ENCODE measurements at regions not wholly inside any gene's neighbourhood (a gene's known extent, or its start where the extent isn't known, plus 50 kb on each side); places are given as distances from the start of the nearest gene placed in this dataset.
A peak's percentile ranks its signal among the peaks of the same experiment; 100 is the strongest.
"Not testable (repeated sequence)": the region's sequence is repeated elsewhere in the genome, so short reads cannot be mapped to it uniquely, and the experiment has no call there.

- H3K4me1 Mint-ChIP-seq; H3K9me3 Mint-ChIP-seq; H3K27ac Mint-ChIP-seq; ATAC-seq (ENCODE audit: low read depth); DNase-seq (ENCODE audit: low spot score in 2 of 2); H3K4me3 Mint-ChIP-seq; H3K27me3 Mint-ChIP-seq; H3K36me3 Mint-ChIP-seq: not testable (repeated sequence)
These were observed 191.5 kb downstream of the TBC1D2B start for GRCh38 chr15:77885877-77886500.

GRCh38 chr15:77883012-77883411 is 194.5 kb downstream of the TBC1D2B start:
- not testable (repeated sequence) for H3K27me3 Mint-ChIP-seq; H3K9me3 Mint-ChIP-seq; ATAC-seq (ENCODE audit: low read depth); H3K4me1 Mint-ChIP-seq; H3K36me3 Mint-ChIP-seq; H3K4me3 Mint-ChIP-seq; H3K27ac Mint-ChIP-seq; DNase-seq (ENCODE audit: low spot score in 2 of 2)

GRCh38 chr15:77881950-77882349 is 195.6 kb downstream of the TBC1D2B start:
- no peak for ATAC-seq (ENCODE audit: low read depth)
- H3K4me3 Mint-ChIP-seq: no peak overlapping the region
- no peak for DNase-seq (ENCODE audit: low spot score in 2 of 2)
- H3K27me3 Mint-ChIP-seq: peaks cover 2% of the 10 kb centered on the region
- H3K4me1 Mint-ChIP-seq: no peaks in the 10 kb centered on the region
- no peak overlapping the region for H3K27ac Mint-ChIP-seq
- H3K9me3 Mint-ChIP-seq: no peaks in the 10 kb centered on the region
- H3K36me3 Mint-ChIP-seq: no peaks in the 10 kb centered on the region

GRCh38 chr15:77881535-77881934 is 196.0 kb downstream of the TBC1D2B start:
- H3K4me3 Mint-ChIP-seq; H3K36me3 Mint-ChIP-seq; ATAC-seq (ENCODE audit: low read depth); H3K9me3 Mint-ChIP-seq; DNase-seq (ENCODE audit: low spot score in 2 of 2); H3K27me3 Mint-ChIP-seq; H3K27ac Mint-ChIP-seq; H3K4me1 Mint-ChIP-seq: not testable (repeated sequence)

GRCh38 chr15:77879466-77879865 is 198.0 kb downstream of the TBC1D2B start:
- not testable (repeated sequence) for H3K4me1 Mint-ChIP-seq; DNase-seq (ENCODE audit: low spot score in 2 of 2); H3K27ac Mint-ChIP-seq; H3K27me3 Mint-ChIP-seq; ATAC-seq (ENCODE audit: low read depth); H3K4me3 Mint-ChIP-seq; H3K9me3 Mint-ChIP-seq; H3K36me3 Mint-ChIP-seq

GRCh38 chr15:77877869-77878577 is 199.5 kb downstream of the TBC1D2B start:
- Mint-ChIP-seq H3K36me3 (no peaks in the 10 kb centered on the region), H3K27me3 (peaks cover 2% of the 10 kb centered on the region), H3K9me3 (no peaks in the 10 kb centered on the region), H3K4me1 (no peaks in the 10 kb centered on the region), H3K27ac (no peak overlapping the region), H3K4me3 (no peak overlapping the region)
- DNase-seq (ENCODE audit: low spot score in 2 of 2) (no peak), ATAC-seq (ENCODE audit: low read depth) (no peak)

GRCh38 chr15:77876107-77876820 is 201.2 kb downstream of the TBC1D2B start:
- H3K4me3 Mint-ChIP-seq; H3K4me1 Mint-ChIP-seq; H3K27ac Mint-ChIP-seq; H3K36me3 Mint-ChIP-seq; DNase-seq (ENCODE audit: low spot score in 2 of 2); ATAC-seq (ENCODE audit: low read depth); H3K27me3 Mint-ChIP-seq; H3K9me3 Mint-ChIP-seq: not testable (repeated sequence)

- H3K4me1 Mint-ChIP-seq, H3K27ac Mint-ChIP-seq, H3K36me3 Mint-ChIP-seq, H3K9me3 Mint-ChIP-seq, H3K27me3 Mint-ChIP-seq, H3K4me3 Mint-ChIP-seq: not testable (repeated sequence)
- DNase-seq (ENCODE audit: low spot score in 2 of 2): peak; percentile 20 to 30
- peak; percentile 43 for ATAC-seq (ENCODE audit: low read depth)
These were observed 202.3 kb downstream of the TBC1D2B start for GRCh38 chr15:77875066-77875721.

GRCh38 chr15:77874063-77874462 is 203.4 kb downstream of the TBC1D2B start:
- Mint-ChIP-seq H3K4me3 (no peak overlapping the region), H3K9me3 (no peaks in the 10 kb centered on the region), H3K36me3 (no peaks in the 10 kb centered on the region), H3K27ac (no peak overlapping the region), H3K4me1 (peaks cover 2% of the 10 kb centered on the region), H3K27me3 (peaks cover 6% of the 10 kb centered on the region)
- ATAC-seq (ENCODE audit: low read depth) (no peak), DNase-seq (ENCODE audit: low spot score in 2 of 2) (no peak)

- H3K9me3 Mint-ChIP-seq; H3K4me1 Mint-ChIP-seq; H3K4me3 Mint-ChIP-seq; DNase-seq (ENCODE audit: low spot score in 2 of 2); H3K27ac Mint-ChIP-seq; H3K27me3 Mint-ChIP-seq; H3K36me3 Mint-ChIP-seq; ATAC-seq (ENCODE audit: low read depth): not testable (repeated sequence)
These were observed 204.7 kb downstream of the TBC1D2B start for GRCh38 chr15:77872521-77873425.

- H3K4me1 Mint-ChIP-seq: peaks cover 2% of the 10 kb centered on the region
- no peak overlapping the region for H3K4me3 Mint-ChIP-seq
- DNase-seq (ENCODE audit: low spot score in 2 of 2) (no peak), ATAC-seq (ENCODE audit: low read depth) (no peak)
- peaks cover 8% of the 10 kb centered on the region for H3K27me3 Mint-ChIP-seq
- H3K36me3 Mint-ChIP-seq: no peaks in the 10 kb centered on the region
- H3K27ac Mint-ChIP-seq: no peak overlapping the region
- H3K9me3 Mint-ChIP-seq: no peaks in the 10 kb centered on the region
These were observed 205.6 kb downstream of the TBC1D2B start for GRCh38 chr15:77871852-77872371.

GRCh38 chr15:77870195-77871065 is 207.1 kb downstream of the TBC1D2B start:
- ATAC-seq (ENCODE audit: low read depth) (peak; percentile 44), DNase-seq (ENCODE audit: low spot score in 2 of 2) (peak; percentile 36 to 48)
- no peak overlapping the region for H3K27ac Mint-ChIP-seq

More at GRCh38 chr15:77870195-77871065, 207.1 kb downstream of the TBC1D2B start:
- no peaks in the 10 kb centered on the region for H3K36me3 Mint-ChIP-seq
- no peak overlapping the region for H3K4me3 Mint-ChIP-seq
- peaks cover 2% of the 10 kb centered on the region for H3K4me1 Mint-ChIP-seq
- peaks cover 8% of the 10 kb centered on the region for H3K27me3 Mint-ChIP-seq
- H3K9me3 Mint-ChIP-seq: no peaks in the 10 kb centered on the region
